HG03342 (cell line): ENCODE measurements at regions not wholly inside any gene's neighbourhood (a gene's known extent, or its start where the extent isn't known, plus 50 kb on each side); places are given as distances from the start of the nearest gene placed in this dataset.

Experiments used
- ATAC-seq: cut with Tn5 transposase; IDR thresholded peaks from one replicate; pipeline ENCODE4 v1.9.1; 2021; ENCODE audit warnings: mild to moderate bottlenecking, moderate library complexity; ENCODE audit not compliant: unreplicated experiment

- ATAC-seq = peak; percentile 85
Measured at GRCh38 chr6:8219352-8219943, 117.1 kb upstream of the EEF1E1 start.

- no peak for ATAC-seq
Measured at GRCh38 chr6:8218861-8219260, 116.5 kb upstream of the EEF1E1 start.

- ATAC-seq = no peak
Measured at GRCh38 chr6:8215631-8216030, 113.3 kb upstream of the EEF1E1 start.

GRCh38 chr6:8213995-8214394 lies 111.6 kb upstream of the EEF1E1 start:
- no peak for ATAC-seq

- no peak for ATAC-seq
Measured at GRCh38 chr6:8212720-8213434, 110.5 kb upstream of the EEF1E1 start.

- ATAC-seq = no peak
Measured at GRCh38 chr6:8207869-8208191, 105.5 kb upstream of the EEF1E1 start.

- no peak for ATAC-seq
Measured at GRCh38 chr6:8207191-8207868, 105.0 kb upstream of the EEF1E1 start.

GRCh38 chr6:8203337-8203736 lies 101.0 kb upstream of the EEF1E1 start:
- ATAC-seq = no peak

- ATAC-seq = no peak
Measured at GRCh38 chr6:8201679-8202078, 99.3 kb upstream of the EEF1E1 start.

GRCh38 chr6:8200255-8200654 lies 97.9 kb upstream of the EEF1E1 start:
- no peak for ATAC-seq

- ATAC-seq = no peak
Measured at GRCh38 chr6:8195714-8196102, 93.4 kb upstream of the EEF1E1 start.

GRCh38 chr6:8195040-8195713 lies 92.8 kb upstream of the EEF1E1 start:
- no peak for ATAC-seq

GRCh38 chr6:8194490-8194889 lies 92.1 kb upstream of the EEF1E1 start:
- ATAC-seq = no peak

- no peak for ATAC-seq
Measured at GRCh38 chr6:8193541-8193940, 91.2 kb upstream of the EEF1E1 start.

GRCh38 chr6:8192597-8192996 lies 90.2 kb upstream of the EEF1E1 start:
- ATAC-seq = no peak

- ATAC-seq = no peak
Measured at GRCh38 chr6:8192067-8192466, 89.7 kb upstream of the EEF1E1 start.

- ATAC-seq = no peak
Measured at GRCh38 chr6:8191629-8192028, 89.3 kb upstream of the EEF1E1 start.

GRCh38 chr6:8187209-8187608 lies 84.9 kb upstream of the EEF1E1 start:
- no peak for ATAC-seq

- ATAC-seq = no peak
Measured at GRCh38 chr6:8182902-8183665, 80.7 kb upstream of the EEF1E1 start.

- ATAC-seq = no peak
Measured at GRCh38 chr6:8181951-8182845, 79.8 kb upstream of the EEF1E1 start.
